Right atrium auricular region (tissue), 2 donors: ENCODE measurements at regions not wholly inside any gene's neighbourhood (a gene's known extent, or its start where the extent isn't known, plus 50 kb on each side); places are given as distances from the start of the nearest gene placed in this dataset.

Experiments used
- DNase-seq: peaks from one replicate; pipeline ENCODE4 v3.0.0-alpha.2; 2019; ENCODE audit warnings: low spot score
- H3K27ac ChIP-seq, 2 donors: fragments of 200-600 bp; sonication (generic); 1 replicate in 1 of 2; 2 replicates in 1 of 2; pipeline ENCODE4 v1.5.1; 2016 to 2019
- H3K27me3 ChIP-seq, 2 donors: fragments of 200-600 bp; sonication (generic); one replicate each; pipeline versions ENCODE4 v1.5.1 to v1.6.0; 2017 to 2019
- H3K36me3 ChIP-seq: fragments of 200-600 bp; sonication (generic); one replicate; pipeline ENCODE4 v1.5.1; 2016
- H3K4me1 ChIP-seq, 2 donors: fragments of 200-600 bp; sonication (generic); one replicate each; pipeline versions ENCODE4 v1.5.1 to v1.6.0; 2017 to 2019
- H3K4me3 ChIP-seq, 2 donors: fragments of 200-600 bp; sonication (generic); 1 replicate in 1 of 2; 2 replicates in 1 of 2; pipeline ENCODE4 v1.5.1; 2017 to 2019; ENCODE audit warnings: mild to moderate bottlenecking in 1 of 2, moderate library complexity in 1 of 2
- H3K9me3 ChIP-seq, 2 donors: fragments of 200-600 bp; sonication (generic); one replicate each; pipeline ENCODE4 v1.5.1; 2019
- CTCF ChIP-seq, 2 donors: fragments of 200-600 bp; sonication (generic); IDR thresholded peaks; one replicate each; pipeline ENCODE4 v1.5.1; 2019; ENCODE audit warnings: antibody characterized with exemption in 2 of 2

- Histone ChIP-seq H3K27ac (no peak overlapping the region), H3K4me3 (no peak overlapping the region), H3K36me3 (no peaks in the 10 kb centered on the region), H3K27me3 (no peaks in the 10 kb centered on the region), H3K9me3 (no peaks in the 10 kb centered on the region), H3K4me1 (no peaks in the 10 kb centered on the region)
- no peak for TF ChIP-seq CTCF (IDR thresholded peaks at IDR 0.05)
- DNase-seq = no peak
These were observed 2174.3 kb upstream of the PIK3C3 start for GRCh38 chr18:39780774-39781173.

- Histone ChIP-seq H3K27me3 (no peaks in the 10 kb centered on the region), H3K4me3 (no peak overlapping the region), H3K4me1 (no peaks in the 10 kb centered on the region), H3K27ac (no peak overlapping the region), H3K36me3 (no peaks in the 10 kb centered on the region), H3K9me3 (no peaks in the 10 kb centered on the region)
- DNase-seq = no peak
- TF ChIP-seq CTCF (IDR thresholded peaks at IDR 0.05) = no peak
These were observed 2175.1 kb upstream of the PIK3C3 start for GRCh38 chr18:39779926-39780325.

- Histone ChIP-seq H3K9me3 (no peaks in the 10 kb centered on the region), H3K27me3 (no peaks in the 10 kb centered on the region), H3K27ac (no peak overlapping the region), H3K4me1 (no peaks in the 10 kb centered on the region), H3K36me3 (no peaks in the 10 kb centered on the region), H3K4me3 (no peak overlapping the region)
- TF ChIP-seq CTCF (IDR thresholded peaks at IDR 0.05) = no peak
- no peak for DNase-seq
These were observed 2178.3 kb upstream of the PIK3C3 start for GRCh38 chr18:39776766-39777165.

GRCh38 chr18:39774957-39775598 lies 2180.0 kb upstream of the PIK3C3 start:
- no peak overlapping the region for H3K27ac ChIP-seq
- no peak for DNase-seq
- no peak for TF ChIP-seq CTCF (IDR thresholded peaks at IDR 0.05)
- no peak overlapping the region for H3K4me3 ChIP-seq
- H3K4me1 ChIP-seq = no peaks in the 10 kb centered on the region
- no peaks in the 10 kb centered on the region for H3K36me3 ChIP-seq
- H3K9me3 ChIP-seq = no peaks in the 10 kb centered on the region
- no peaks in the 10 kb centered on the region for H3K27me3 ChIP-seq

DNA sequence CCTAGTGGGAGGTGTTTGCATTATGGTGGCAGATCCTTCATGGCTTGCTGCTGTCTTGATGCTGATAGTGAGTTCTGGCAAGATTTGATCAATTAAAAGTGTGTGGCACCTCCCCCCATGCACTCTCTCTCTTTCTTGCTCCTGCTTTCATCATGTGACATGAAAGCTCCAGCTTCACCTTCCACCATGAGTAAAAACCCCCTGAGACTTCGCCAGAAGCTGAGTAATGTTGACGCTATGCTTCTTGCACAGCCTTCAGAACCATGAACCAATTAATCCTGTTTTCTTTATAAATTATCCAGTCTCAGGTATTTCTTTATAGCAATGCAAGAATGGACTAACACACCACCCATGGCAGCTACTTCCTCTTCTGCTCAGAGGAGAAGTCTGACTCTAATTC lies 2181.4 kb upstream of the PIK3C3 start:
- H3K27me3 ChIP-seq = no peaks in the 10 kb centered on the region
- H3K9me3 ChIP-seq = no peaks in the 10 kb centered on the region
- no peak overlapping the region for H3K27ac ChIP-seq
- DNase-seq = no peak
- no peak overlapping the region for H3K4me3 ChIP-seq
- no peak for TF ChIP-seq CTCF (IDR thresholded peaks at IDR 0.05)
- H3K36me3 ChIP-seq = no peaks in the 10 kb centered on the region
- H3K4me1 ChIP-seq = no peaks in the 10 kb centered on the region
